ENCODE measurements at regions not wholly inside any gene's neighbourhood (a gene's known extent, or its start where the extent isn't known, plus 50 kb on each side); places are given as distances from the start of the nearest gene placed in this dataset.
"Not testable (repeated sequence)": the region's sequence is repeated elsewhere in the genome, so short reads cannot be mapped to it uniquely, and the experiment has no call there.

DNA sequence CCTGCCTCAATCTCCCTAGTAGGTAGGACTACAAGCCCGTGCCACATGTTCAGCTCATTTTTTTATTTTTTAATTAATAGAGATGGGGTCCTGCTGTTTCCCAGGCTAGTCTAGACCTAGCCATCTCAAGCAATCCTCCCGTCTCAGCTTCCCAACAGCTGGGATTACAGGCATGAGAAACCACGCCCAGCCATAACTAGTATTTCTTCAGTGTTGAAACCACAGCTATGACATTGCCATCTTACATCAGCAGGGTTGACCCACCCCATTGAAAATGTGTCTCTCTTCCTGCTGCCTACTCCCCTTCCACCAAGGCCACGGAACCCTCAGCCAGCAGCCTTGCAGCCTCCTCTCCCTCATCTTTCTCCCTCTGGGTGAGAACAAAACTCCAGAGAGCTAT lies 62.1 kb upstream of the ZNF746 start:
- H3K4me2 ChIP-seq: no peak overlapping the region

DNA sequence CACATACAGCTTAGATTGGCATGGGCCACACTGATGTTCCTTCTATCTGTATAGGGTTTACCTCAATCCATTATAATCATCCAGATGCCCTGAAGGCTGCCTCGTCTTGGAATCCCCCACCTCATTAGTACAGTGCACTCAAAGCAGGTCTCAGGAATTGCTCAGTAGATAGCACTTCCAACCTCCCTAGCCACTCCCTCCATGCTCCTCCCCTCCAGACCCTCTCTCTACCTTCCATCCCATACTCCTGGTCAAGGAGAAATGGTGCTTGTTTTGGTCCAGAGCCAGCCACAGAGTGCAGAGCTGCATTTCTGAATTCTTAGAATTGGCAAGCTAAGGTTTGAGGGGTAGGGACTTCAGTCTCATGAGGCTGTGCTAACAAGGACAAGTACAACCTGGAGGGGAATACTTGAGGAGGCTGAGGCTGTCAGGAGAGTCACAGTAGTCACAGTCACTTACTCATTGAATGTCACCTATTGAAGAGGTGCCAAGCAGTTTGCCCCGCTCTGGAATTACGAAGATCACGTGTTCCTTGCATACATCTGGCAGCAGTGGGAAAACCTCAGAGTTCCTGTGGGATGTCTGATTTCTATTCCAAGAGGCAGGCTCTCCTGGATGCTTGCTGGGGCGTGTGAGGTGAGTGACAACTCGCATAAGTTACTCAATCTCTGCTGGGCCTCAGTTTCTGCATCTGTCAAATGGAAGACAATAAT lies 60.7 kb upstream of the ZNF746 start:
- Histone ChIP-seq H3K36me3 (ENCODE audit: insufficient read depth) (peaks cover 3% of the 10 kb centered on the region; the same call in 1 of the 2 replicates), H3K4me2 (no peak overlapping the region), H3K27ac (no peak overlapping the region)

More for the DNA sequence above, 62.1 kb upstream of the ZNF746 start:
- Histone ChIP-seq H3K4me3 (IDR thresholded peaks at IDR 0.05; ENCODE audit: insufficient read depth, low read depth, low read length) (no peak overlapping the region), H4K20me1 (ENCODE audit: insufficient read depth) (no peaks in the 10 kb centered on the region), H3K27ac (no peak overlapping the region), H3K27me3 (ENCODE audit: insufficient read depth, low read depth) (no peaks in the 10 kb centered on the region), H3K9ac (no peak overlapping the region), H3K79me2 (ENCODE audit: insufficient read depth, low read depth) (no peaks in the 10 kb centered on the region), H2AFZ (ENCODE audit: low read depth) (no peak overlapping the region), H3K4me1 (ENCODE audit: low read depth, poor library complexity, severe bottlenecking) (no peaks in the 10 kb centered on the region), H3K36me3 (ENCODE audit: insufficient read depth) (peaks cover 3% of the 10 kb centered on the region; the same call in 1 of the 2 replicates)
- TF ChIP-seq, protein P1, sequence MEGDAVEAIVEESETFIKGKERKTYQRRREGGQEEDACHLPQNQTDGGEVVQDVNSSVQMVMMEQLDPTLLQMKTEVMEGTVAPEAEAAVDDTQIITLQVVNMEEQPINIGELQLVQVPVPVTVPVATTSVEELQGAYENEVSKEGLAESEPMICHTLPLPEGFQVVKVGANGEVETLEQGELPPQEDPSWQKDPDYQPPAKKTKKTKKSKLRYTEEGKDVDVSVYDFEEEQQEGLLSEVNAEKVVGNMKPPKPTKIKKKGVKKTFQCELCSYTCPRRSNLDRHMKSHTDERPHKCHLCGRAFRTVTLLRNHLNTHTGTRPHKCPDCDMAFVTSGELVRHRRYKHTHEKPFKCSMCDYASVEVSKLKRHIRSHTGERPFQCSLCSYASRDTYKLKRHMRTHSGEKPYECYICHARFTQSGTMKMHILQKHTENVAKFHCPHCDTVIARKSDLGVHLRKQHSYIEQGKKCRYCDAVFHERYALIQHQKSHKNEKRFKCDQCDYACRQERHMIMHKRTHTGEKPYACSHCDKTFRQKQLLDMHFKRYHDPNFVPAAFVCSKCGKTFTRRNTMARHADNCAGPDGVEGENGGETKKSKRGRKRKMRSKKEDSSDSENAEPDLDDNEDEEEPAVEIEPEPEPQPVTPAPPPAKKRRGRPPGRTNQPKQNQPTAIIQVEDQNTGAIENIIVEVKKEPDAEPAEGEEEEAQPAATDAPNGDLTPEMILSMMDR (conservative IDR thresholded peaks at IDR 0.05; ENCODE audit: low read depth, low read length): no peak

GRCh38 chr7:149556525-149556924 lies 58.9 kb upstream of the ZNF746 start:
- H3K36me3 ChIP-seq (ENCODE audit: insufficient read depth): peaks cover 15% of the 10 kb centered on the region; the same call in 1 of the 2 replicates

More for the DNA sequence above, 60.7 kb upstream of the ZNF746 start:
- no peak overlapping the region for H2AFZ ChIP-seq (ENCODE audit: low read depth)
- no peak overlapping the region for H3K4me3 ChIP-seq (IDR thresholded peaks at IDR 0.05; ENCODE audit: insufficient read depth, low read depth, low read length)
- TF ChIP-seq, protein P1 (conservative IDR thresholded peaks at IDR 0.05; ENCODE audit: low read depth, low read length): no peak
- no peaks in the 10 kb centered on the region for H3K27me3 ChIP-seq (ENCODE audit: insufficient read depth, low read depth)
- H4K20me1 ChIP-seq (ENCODE audit: insufficient read depth): no peaks in the 10 kb centered on the region
- no peaks in the 10 kb centered on the region for H3K79me2 ChIP-seq (ENCODE audit: insufficient read depth, low read depth)
- no peak overlapping the region for H3K9ac ChIP-seq
- no peaks in the 10 kb centered on the region for H3K4me1 ChIP-seq (ENCODE audit: low read depth, poor library complexity, severe bottlenecking)

GRCh38 chr7:149554821-149555220 lies 57.2 kb upstream of the ZNF746 start:
- H4K20me1 ChIP-seq (ENCODE audit: insufficient read depth); H3K79me2 ChIP-seq (ENCODE audit: insufficient read depth, low read depth); H3K4me2 ChIP-seq; H3K27me3 ChIP-seq (ENCODE audit: insufficient read depth, low read depth); H3K4me3 ChIP-seq (IDR thresholded peaks at IDR 0.05; ENCODE audit: insufficient read depth, low read depth, low read length); H3K9ac ChIP-seq; H2AFZ ChIP-seq (ENCODE audit: low read depth); H3K27ac ChIP-seq; H3K4me1 ChIP-seq (ENCODE audit: low read depth, poor library complexity, severe bottlenecking): not testable (repeated sequence)
- peaks cover 27% of the 10 kb centered on the region; the same call in 1 of the 2 replicates for H3K36me3 ChIP-seq (ENCODE audit: insufficient read depth)

More at GRCh38 chr7:149556525-149556924, 58.9 kb upstream of the ZNF746 start:
- H4K20me1 ChIP-seq (ENCODE audit: insufficient read depth); H3K79me2 ChIP-seq (ENCODE audit: insufficient read depth, low read depth); H3K27ac ChIP-seq; H3K4me2 ChIP-seq; H3K4me3 ChIP-seq (IDR thresholded peaks at IDR 0.05; ENCODE audit: insufficient read depth, low read depth, low read length); H3K27me3 ChIP-seq (ENCODE audit: insufficient read depth, low read depth); H3K4me1 ChIP-seq (ENCODE audit: low read depth, poor library complexity, severe bottlenecking); H3K9ac ChIP-seq; H2AFZ ChIP-seq (ENCODE audit: low read depth): not testable (repeated sequence)

- not testable (repeated sequence) for H3K4me2 ChIP-seq; H4K20me1 ChIP-seq (ENCODE audit: insufficient read depth); H3K27ac ChIP-seq; H3K4me1 ChIP-seq (ENCODE audit: low read depth, poor library complexity, severe bottlenecking); H3K79me2 ChIP-seq (ENCODE audit: insufficient read depth, low read depth); H3K9ac ChIP-seq; H3K4me3 ChIP-seq (IDR thresholded peaks at IDR 0.05; ENCODE audit: insufficient read depth, low read depth, low read length); H3K27me3 ChIP-seq (ENCODE audit: insufficient read depth, low read depth); H2AFZ ChIP-seq (ENCODE audit: low read depth)
- peaks cover 35% of the 10 kb centered on the region; the same call in 1 of the 2 replicates for H3K36me3 ChIP-seq (ENCODE audit: insufficient read depth)
These were observed 56.4 kb upstream of the ZNF746 start for GRCh38 chr7:149553991-149554390.

DNA sequence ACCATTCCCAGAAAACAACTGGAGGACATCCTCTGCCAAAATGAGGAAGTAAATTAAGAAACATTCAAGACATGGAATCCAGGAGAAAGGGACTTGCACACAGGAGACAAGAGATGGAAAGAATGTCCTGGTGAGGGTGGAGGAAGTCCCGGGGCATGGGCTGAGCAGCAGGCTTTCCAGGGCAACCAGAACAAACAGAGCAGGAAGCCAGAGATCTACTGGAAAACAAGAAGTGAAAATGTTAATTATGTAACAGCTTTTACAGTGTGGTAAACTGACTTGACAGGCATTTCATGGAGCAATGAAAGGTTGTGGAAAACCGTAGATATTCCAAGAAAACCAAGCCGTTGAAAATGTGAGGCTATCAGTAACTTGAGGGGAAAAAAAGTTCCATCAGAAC lies 55.2 kb upstream of the ZNF746 start:
- no peaks in the 10 kb centered on the region for H3K79me2 ChIP-seq (ENCODE audit: insufficient read depth, low read depth)
- no peak overlapping the region for H2AFZ ChIP-seq (ENCODE audit: low read depth)
- H3K36me3 ChIP-seq (ENCODE audit: insufficient read depth): peaks cover 37% of the 10 kb centered on the region; the same call in 1 of the 2 replicates
- no peak overlapping the region for H3K4me2 ChIP-seq
- TF ChIP-seq, protein P1 (conservative IDR thresholded peaks at IDR 0.05; ENCODE audit: low read depth, low read length): no peak
- H3K27ac ChIP-seq: no peak overlapping the region
- H3K4me1 ChIP-seq (ENCODE audit: low read depth, poor library complexity, severe bottlenecking): no peaks in the 10 kb centered on the region
- no peaks in the 10 kb centered on the region for H4K20me1 ChIP-seq (ENCODE audit: insufficient read depth)
- H3K9ac ChIP-seq: no peak overlapping the region
- H3K27me3 ChIP-seq (ENCODE audit: insufficient read depth, low read depth): no peaks in the 10 kb centered on the region
- no peak overlapping the region for H3K4me3 ChIP-seq (IDR thresholded peaks at IDR 0.05; ENCODE audit: insufficient read depth, low read depth, low read length)
